ENCODE measurements at regions not wholly inside any gene's neighbourhood (a gene's known extent, or its start where the extent isn't known, plus 50 kb on each side); places are given as distances from the start of the nearest gene placed in this dataset.

DNA sequence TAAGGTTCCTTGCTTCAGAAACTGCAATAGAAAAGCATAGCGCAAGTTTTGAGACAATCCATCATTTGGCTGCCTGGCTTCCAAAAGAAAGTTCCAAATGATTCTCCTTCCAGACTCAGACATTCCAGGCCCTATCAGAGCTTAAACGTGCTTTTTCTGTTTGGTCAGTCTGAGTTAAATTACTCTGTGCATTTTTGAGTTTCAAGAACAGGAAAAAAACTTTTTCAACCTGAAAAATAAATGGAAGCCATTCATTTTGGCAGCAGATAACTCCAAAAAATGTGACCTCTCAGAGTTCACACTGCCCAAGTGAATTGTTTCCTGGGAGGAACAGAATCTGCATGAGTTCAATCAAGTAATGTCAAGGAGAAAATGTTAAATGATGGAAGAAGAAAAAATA lies 354.2 kb downstream of the CXCL12 start:
- peak; percentile 46 for DNase-seq (ENCODE audit: low read depth)

GRCh38 chr10:44030132-44030531 lies 354.8 kb downstream of the CXCL12 start:
- DNase-seq (ENCODE audit: low read depth), result no peak

DNA sequence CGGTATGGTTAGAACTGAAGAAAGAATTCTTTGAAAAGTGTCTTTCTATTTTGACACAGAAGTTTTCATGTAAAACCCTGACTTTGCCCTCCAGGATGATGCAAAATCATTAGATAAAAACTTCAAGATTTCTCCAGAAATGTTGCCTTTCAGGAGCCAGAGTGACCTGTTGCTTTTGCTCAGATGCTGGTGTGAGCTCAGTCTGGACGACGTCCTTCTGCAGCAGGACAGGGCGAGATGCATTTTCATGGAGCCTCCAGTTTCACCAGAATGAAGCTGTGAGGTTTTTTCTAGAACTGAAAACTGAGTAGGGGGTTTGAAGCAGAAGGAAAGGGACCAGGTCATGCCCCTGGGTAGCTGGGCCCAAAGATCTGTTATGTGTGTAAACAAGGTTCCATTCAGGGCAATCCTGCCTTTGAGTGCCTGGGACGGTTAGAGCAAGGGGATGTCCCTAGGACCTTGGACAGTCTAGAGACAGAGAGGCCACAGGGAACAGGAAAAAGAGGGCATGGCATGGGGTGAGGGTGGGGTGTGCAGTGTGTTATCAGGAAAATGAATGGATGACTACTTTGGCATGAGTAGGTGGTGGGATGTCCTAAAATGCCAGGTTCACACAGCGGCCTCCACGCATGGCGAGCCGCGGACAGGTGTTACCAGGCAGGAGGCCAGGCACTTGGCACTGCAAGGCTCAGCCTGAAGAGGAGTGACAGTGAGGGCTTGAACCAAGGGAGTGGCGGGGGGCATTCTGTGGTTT lies 356.3 kb downstream of the CXCL12 start:
- DNase-seq (ENCODE audit: low read depth), result no peak

DNA sequence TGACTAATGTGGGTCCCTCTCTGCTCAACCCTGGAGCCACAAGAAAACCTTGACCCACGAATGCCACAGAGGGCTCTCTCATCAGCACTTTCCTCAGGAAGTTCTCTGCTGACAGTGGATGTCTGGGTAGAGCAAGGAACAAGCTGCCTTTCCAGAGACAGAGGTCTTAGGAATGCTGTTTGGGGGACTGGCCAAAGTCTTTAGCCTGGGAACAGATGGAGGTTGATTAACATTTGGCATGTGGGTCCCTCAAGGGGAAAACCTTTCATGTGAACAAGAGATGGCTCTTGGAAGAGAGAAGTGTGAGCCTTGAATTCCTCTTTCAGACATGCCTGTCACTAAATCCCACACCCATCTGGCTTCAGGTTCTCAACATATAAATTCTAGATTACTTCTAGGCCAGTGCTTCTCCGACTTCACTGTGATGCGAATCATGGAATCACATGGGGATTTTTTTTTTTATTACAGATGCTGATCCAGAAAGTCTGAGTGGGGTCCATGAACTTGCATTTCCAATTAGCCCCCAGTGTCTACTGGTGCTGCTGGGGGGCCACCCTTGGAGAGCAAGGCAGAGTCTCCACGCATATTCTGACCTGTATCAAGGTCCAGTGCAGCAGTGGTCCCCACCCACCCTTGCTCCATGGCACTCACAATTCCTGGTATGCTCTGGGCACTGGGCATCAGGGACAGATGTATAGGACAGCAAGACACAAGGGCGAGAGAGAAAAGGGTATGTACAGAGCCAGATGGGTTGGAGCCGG lies 360.4 kb downstream of the CXCL12 start:
- no peak for DNase-seq (ENCODE audit: low read depth)

DNA sequence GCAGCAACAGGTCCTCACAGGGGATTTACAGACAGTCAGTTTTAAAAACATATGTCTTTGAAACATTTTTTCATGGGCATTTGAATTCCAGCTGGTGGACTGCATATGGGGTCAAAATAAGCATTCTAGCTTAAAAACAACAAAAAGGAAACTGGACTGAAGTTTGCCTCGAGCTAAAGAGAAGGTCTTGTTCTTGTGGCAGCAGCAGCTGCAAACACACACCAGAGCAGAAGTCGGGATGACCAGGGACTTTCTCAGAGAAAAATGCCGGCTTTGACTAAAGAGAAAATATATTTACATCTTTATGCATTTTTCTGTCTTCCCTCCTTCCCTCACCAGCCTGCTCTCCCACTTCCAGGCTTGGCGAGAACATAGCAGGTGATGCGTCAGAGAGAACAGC lies 361.4 kb downstream of the CXCL12 start:
- DNase-seq (ENCODE audit: low read depth), result no peak

- no peak for DNase-seq (ENCODE audit: low read depth)
Observed at GRCh38 chr10:44022203-44022602, 362.7 kb downstream of the CXCL12 start.

GRCh38 chr10:44020322-44021111 lies 364.4 kb downstream of the CXCL12 start:
- no peak for DNase-seq (ENCODE audit: low read depth)

DNA sequence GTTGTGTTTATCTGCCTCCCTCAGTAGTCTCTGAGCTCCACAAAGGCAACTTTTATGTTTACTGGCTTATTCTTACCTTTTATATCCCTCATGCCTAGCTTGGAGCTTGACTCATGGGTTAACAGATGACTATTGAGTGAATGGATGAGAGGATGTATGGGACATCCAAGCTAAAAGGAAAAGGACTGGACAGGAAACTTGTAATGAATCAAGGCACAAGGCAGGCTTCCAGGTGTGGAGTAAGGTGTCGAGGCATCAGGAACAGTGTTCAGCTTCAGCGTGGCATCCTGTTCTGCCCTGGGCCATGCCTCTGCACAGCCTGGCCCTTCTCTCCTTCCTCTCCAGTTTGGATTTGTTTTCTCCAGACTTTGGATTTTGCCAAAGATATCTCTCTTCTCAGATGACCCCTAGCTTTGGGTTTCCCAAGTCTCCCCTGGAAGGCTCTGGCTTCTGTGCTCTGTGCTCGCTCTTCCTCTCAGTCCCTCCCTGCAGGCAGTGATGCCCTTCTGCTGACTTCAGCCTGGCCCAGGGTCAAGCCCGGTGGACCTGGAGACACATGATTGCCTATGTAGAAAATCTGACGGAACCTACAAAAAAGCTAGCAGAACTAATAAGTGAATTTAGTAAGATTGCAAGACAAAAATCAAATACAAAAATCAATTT lies 367.3 kb downstream of the CXCL12 start:
- DNase-seq (ENCODE audit: low read depth), result no peak

DNA sequence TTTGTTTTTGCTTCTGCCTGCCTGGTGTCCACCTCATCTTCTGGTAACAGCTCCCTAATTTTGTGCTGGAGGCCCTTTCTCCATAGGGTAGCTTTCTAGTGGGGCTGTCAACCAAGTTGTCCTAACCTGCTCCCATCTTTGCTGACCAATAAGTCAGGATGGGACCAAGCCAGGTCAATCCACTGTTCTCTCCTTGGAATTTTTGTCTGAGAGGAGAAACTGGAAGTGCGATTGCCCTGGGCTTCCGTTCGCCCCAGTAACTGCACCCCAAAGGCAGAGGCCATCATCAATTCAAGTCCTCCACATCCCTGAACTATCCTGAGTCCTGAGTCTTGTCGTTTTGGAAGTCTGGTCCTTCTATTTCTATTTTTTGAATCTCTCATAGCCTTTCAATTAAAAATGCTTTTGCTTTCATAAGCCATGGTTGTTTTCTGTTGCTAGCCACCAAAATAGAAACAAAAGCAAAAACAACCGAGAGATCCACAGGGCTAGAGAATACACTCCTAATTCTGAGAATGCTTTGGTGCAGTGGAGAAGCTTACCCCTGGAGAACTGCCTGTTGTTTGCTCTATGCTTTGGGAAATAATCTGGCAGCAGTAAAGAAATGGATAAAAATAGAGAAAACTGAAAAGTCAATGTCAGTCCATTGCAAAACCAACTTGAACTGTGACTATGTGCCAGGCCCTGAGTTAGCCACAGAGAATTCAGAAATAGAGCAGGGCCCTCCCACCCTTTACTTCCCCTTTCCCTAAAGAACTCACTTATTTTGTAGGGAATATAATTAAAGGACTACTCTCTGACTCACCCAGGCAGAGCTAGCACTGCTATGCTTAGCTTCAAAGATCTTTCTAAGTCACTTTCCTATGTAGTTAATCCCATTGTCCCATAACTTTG lies 368.1 kb downstream of the CXCL12 start:
- DNase-seq (ENCODE audit: low read depth), result no peak

DNA sequence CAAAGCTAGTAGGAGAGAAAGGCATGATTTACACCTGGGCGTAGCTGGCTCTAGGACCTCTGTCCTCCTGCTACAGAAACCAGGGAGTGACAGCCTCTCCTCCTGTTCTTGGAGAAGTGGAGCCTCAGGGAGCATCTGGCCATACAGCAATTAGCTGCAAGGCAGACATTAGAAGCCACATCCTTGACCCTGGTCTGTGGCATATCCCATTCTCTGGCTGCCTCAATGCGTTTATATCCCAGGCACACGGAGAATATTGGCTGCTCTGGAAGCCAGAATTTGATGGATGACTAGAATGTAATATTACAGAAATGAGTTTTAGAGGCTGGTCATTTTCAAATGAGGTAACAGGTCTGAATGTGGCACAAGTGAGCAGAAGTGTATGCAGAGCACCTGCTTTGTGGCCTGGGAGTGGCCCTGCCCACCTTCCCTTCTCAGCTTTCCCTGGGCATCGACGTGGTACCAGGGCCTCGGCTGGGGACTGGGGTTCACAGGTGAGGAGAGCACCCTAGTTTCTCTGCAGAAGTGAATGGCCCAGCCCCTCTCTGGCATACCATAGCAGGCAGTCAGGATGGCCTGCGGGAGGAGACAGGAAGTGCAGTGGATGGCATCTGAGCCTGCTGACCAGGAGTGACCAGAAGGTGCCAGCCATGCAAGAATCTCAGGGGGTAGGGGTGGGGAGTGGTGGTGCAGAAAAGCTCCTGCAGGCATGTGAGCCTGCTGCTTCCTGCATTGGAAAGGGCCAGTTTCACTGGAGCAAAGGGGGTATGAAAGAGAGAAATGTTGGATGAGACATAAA lies 367.2 kb upstream of the ZNF32 start:
- DNase-seq (ENCODE audit: low read depth), result no peak

GRCh38 chr10:44014644-44015250 lies 366.1 kb upstream of the ZNF32 start:
- DNase-seq (ENCODE audit: low read depth), result no peak

- no peak for DNase-seq (ENCODE audit: low read depth)
Observed at GRCh38 chr10:44013981-44014380, 365.3 kb upstream of the ZNF32 start.

DNA sequence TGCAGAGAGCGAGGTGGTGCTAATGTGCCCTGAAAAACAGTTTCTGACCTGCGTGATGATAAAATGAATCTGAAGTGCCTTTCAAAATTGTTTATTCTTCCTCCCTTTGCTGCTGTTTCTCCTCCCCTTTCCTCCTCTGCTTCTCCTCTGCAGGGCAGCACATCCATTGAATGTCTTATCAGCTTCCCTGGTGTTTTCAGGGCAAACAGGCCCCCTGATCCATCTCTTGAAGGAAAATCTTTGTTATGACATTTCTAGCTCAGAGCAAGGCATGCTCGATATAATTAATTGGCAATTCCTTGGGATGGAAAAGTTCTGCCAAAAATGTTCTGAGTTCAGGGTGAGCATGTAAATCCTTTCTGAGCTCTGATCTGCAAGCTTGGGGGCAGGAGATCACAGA lies 364.2 kb upstream of the ZNF32 start:
- DNase-seq (ENCODE audit: low read depth), result no peak

DNA sequence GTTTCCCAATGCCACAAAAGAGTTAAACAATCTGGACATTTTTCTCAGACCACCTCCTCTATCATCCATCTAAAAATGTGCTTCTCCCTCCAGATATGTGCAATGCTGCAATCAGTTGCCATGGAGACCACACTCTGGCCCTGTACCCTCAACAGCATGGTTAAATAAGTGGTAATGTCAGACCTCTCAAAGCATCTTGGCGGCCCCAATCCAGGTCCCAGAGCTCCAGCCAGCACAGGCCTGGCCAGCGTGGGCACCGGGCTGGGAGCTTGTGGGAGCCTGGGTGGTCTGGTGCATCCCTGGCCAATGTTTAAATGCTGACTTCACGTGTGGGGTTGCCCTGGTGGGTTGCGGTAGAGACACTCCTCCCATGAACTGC lies 362.9 kb upstream of the ZNF32 start:
- DNase-seq (ENCODE audit: low read depth), result no peak

DNA sequence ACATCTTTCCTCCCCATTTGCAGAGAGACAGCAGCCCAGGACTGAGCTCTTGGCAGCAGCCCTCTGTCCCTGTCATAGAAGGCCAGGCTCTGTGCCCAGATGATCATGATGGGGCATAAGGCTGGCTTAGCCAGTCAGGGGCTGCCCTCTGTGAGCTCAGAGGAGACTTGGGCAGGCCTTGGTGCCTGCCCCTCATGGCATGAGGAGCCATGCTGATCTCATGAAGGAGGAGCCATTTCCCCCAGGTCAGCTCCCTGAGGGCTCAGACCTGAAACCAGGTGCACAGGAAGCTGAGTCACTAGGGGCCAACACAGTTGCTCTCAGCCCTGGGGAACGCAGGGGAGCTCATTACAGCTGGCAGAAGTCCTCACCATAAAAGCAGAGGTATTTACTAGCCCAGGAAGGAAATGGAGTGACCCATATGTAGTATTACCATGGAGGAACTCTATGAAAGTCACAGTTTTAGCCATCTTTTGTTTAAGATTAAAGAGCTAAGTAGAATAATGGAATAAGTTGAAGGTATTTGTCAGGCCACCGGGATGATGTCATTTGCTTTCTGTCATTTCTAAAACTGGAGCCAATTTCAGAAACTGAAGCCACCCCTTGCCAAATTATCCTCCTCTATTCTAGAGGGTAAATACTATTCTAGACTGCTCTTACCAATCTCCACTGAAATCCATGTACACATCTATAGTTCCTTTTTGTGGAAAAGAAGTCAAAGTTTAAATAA lies 362.4 kb upstream of the ZNF32 start:
- no peak for DNase-seq (ENCODE audit: low read depth)

GRCh38 chr10:44009891-44010632 lies 361.4 kb upstream of the ZNF32 start:
- no peak for DNase-seq (ENCODE audit: low read depth)

DNA sequence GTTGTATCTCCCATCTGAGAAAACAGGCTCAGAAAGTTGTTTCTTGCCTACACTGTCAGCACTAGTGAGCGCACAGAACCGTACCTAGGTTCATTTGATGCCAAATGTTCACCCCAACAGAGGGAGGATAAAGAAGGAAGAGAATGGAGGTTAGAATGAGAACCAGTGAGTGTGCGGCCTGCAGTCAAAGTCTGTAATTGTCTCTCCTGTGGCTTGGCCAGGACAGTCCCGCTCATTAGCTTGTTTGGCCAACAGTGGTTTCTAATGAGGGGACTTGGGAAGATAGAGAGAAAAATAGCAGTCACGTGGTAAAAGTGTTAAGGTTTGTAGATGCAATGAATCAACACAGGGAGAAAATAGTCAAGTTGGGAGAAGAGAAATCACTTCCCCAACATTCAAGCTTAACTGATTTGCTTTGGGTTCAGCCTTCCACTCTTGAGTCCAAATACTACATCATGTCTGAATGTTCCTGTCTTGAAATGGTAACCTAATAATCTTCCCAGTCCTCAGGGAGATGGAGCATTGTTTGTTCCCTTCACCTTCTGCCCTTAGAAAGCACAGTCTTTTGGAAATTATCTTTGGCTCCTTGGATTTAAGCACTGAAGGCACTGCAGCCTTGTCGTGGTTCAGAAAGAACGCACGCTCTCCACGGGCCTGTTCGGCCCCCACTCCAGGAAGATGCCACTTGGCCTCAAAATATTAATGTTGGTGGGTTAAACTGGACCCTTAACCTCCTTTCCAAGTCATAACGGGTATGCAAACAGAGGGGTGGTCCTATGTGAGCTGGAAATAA lies 360.4 kb upstream of the ZNF32 start:
- no peak for DNase-seq (ENCODE audit: low read depth)
